ENCODE measurements at regions not wholly inside any gene's neighbourhood (a gene's known extent, or its start where the extent isn't known, plus 50 kb on each side); places are given as distances from the start of the nearest gene placed in this dataset.
"Not testable (repeated sequence)": the region's sequence is repeated elsewhere in the genome, so short reads cannot be mapped to it uniquely, and the experiment has no call there.

DNA sequence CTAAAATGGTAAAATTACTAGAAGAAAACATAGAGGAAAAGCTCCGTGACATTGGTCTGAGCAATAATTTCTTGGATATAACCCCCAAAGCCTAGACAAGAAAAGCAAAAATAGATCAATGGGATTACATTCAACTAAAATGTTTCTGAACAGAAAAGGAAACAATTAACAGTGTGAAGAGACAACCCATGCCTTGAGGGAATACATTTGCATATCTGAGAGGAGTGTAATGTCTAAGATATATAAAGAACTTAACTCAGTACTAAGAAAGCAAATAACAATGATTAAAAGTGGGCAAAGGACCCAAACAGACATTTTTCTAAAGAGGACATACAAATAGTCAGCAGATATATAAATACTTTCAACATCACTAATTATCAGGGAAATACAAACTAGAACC, 206.2 kb downstream of the VAPA start:
- no peak for DNase-seq (ENCODE audit: low spot score)

GRCh38 chr18:10120622-10121021, 206.8 kb downstream of the VAPA start:
- no peak for DNase-seq (ENCODE audit: low spot score)

DNA sequence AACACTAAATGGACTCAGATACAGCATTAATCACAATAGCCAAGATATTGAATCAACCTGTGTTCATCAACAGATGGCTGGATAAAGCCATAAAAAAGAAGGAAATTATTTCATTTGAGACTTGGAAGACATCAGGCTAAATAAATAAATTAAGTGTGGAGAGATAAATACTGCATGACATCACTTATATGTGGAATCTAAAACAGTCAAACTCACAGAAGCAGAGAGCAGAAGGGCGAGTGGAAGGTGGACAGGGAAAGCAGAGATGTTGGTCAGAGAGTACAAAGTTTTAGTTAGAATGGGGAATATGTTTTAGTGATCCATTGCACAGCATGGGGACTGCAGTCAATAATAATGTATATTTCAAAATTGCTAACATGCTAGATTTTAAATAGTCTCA, 207.2 kb downstream of the VAPA start:
- no peak for DNase-seq (ENCODE audit: low spot score)

GRCh38 chr18:10121786-10122515, 208.1 kb downstream of the VAPA start:
- DNase-seq (ENCODE audit: low spot score), result peak; percentile 17

- DNase-seq (ENCODE audit: low spot score), result no peak
Measured at GRCh38 chr18:10122988-10123950, 209.5 kb downstream of the VAPA start.

GRCh38 chr18:10124071-10124470, 210.3 kb downstream of the VAPA start:
- no peak for DNase-seq (ENCODE audit: low spot score)

GRCh38 chr18:10124557-10124956, 210.7 kb downstream of the VAPA start:
- no peak for DNase-seq (ENCODE audit: low spot score)

GRCh38 chr18:10124967-10125366, 211.2 kb downstream of the VAPA start:
- DNase-seq (ENCODE audit: low spot score), result no peak

- no peak for DNase-seq (ENCODE audit: low spot score)
Measured at GRCh38 chr18:10127729-10128128, 213.9 kb downstream of the VAPA start.

DNA sequence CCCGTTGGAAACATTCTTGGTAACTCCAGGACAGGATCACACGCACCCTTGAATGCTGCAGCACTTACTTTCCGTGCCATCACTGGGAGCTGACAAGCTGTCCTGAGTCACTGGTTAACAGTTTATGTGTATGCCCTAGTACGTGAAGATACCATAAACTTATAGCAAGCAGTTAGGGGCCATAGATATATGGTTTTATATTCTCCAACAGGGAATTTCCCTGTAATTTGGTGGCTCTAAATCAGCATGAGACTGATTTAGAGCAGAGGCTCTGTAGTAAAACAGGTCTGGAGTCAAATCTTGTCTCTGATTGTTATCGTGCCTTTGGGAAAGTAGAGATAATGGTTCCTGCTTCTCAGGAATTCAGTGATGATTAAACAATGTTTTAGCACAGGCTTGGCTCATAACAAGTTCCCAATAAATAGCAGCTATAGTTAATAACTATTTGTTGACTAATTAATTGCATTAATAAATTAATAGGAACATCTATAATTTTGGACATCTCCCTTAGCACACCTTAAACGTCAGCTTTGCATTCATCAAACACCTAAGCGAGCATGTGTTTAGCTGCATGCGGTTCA, 215.2 kb downstream of the VAPA start:
- DNase-seq (ENCODE audit: low spot score), result no peak

- no peak for DNase-seq (ENCODE audit: low spot score)
Measured at GRCh38 chr18:10130606-10131005, 216.8 kb downstream of the VAPA start.

- no peak for DNase-seq (ENCODE audit: low spot score)
Measured at GRCh38 chr18:10131081-10131459, 217.3 kb downstream of the VAPA start.

DNA sequence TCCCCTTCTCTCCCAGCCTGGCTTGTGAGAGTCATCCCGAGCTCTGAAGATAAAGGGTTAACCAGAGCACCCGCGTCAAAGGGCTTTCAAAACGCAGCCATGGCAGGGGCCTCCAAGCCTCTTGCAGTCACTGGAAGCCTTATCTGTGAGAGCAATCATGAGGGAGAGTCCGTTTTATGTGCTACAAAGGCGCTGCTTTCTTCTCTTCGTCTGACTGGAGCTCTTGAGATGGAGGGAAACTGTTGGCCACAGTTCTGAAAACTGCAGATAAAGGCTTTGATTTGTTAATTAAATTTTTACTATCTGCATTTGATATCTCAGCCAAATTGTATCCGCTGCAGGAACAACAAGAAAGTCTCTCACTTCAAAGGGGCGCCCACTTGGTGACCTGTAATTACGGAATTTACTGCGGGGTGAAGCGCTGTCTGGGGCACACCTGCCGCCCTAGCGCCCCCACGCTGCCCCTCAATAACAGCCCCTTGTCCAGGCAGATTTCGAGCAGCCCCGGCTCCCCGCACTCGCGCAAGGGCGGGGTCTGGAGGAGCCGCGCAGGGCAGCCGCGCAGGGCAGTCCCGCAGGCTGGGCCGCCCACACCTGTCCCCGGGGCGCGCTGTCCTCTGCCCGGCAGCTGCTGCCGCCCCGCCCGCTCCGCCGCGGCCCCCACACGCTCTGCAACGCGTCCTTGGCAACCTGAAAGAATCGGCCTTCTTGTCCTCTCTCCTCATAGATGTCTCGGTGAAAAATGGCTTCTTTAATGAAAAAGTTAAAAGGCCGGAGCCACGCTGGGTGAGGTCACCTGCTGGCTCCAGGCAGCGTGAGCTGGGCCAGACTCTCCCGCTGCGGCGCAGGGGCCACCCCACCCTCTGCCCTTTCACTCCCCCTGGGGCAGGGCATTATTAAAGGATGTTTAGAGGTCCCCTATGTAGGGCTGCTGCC, 217.9 kb downstream of the VAPA start:
- no peak for DNase-seq (ENCODE audit: low spot score)

DNA sequence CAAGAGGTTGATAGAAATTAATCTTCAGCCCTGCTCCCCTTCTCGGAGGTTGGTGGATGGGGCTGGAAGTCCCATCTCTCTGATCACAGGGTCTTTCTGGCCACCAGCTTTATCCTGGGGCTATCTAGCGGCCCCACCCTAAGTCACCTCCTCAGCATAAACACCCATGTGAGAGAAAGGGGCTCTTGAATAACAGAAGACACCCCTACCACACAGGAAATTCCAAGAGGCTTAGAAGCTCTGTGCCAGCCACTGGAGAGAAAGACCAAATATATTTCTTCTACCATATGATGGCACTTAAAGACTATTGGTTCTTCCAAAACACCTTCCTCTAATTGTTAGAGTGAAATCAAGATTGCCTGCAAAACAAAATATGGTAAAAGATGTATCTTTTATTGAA, 219.7 kb downstream of the VAPA start:
- DNase-seq (ENCODE audit: low spot score), result no peak

DNA sequence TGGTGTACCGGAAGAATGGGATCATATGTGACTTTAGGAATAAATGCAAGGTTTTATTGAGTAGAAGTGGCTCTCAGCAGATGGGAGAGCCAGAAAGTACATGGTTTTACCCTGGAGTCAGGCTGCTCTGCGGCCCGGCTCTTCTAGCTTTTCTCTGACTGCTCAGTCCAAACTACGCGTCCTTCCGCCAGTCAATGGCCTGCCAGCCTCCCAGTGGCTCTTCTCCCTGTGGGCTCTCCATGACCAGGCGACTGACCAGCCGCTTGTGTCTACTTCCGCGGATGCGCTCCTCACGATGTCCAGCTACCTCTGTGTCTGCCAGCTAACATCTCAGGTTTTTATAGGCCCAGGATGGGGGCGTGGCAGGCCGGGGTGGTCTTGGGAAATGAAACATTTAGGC, 220.4 kb downstream of the VAPA start:
- no peak for DNase-seq (ENCODE audit: low spot score)

DNA sequence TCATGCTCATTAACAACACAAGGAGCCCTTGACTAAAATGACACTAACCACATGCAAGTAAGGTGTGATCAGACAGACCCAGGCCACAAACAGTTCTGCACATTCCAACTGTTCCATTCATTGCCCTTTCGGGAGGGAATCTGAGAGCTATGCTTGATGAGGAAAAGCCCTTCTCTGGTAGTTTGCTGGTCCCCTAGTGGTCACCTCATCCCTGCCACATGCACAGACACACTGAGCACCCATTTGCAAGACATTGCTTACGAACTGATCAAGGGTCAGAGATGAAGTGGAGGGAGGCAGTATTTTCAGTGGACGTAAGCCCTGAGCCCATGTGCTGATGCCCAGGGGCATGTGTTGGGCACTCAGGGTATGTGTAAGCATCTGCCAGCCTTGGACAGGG, 220.9 kb downstream of the VAPA start:
- not testable (repeated sequence) for DNase-seq (ENCODE audit: low spot score)

DNA sequence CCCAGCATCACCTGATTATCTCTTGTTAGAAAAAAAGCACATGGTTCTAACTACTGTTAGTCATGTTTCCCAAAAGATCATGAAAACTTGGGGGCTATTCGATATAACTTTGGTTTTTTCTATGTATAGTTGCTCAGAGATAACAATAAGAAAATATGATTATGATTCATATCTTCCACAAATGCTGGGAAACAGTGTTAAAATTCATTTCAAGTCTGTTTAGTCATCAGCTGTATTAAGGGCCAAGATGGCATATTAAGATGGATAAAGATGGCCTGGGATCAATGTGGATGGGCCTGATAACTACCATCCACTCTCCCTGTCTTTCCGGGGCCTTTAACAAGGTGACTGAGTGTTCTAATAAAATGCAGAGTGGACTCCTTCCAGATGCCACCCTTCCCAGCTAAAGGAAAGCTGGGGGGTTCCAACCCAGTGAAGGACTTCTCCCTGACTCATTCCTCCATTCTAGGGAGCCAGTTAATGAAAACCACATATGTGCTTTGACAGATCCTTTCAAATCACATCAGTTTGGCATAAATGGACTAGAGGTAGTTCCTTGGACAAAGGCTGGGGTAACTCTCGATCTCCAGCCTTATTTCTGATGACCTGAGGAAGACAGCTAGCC, 221.6 kb downstream of the VAPA start:
- no peak for DNase-seq (ENCODE audit: low spot score)

DNA sequence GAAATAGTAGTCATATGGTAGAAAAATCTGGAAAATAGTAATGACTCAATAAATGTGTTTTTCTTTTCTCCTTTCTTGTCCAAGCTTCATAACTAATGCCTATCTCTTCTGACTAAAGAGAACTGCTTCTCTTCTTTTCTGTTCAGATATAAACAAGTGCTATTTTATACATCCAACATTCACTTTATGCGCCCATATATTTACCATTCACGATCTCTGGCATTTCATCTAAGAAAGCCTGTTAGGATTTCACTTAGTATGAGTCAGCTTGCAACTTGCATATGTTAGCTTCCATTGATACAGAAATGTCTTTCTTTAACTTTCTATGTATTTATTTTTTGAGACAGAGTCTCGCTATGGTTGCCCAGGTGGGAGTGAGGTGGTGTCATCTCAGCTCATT, 224.9 kb downstream of the VAPA start:
- DNase-seq (ENCODE audit: low spot score), result no peak

- no peak for DNase-seq (ENCODE audit: low spot score)
Measured at GRCh38 chr18:10139783-10140410, 226.1 kb downstream of the VAPA start.

DNA sequence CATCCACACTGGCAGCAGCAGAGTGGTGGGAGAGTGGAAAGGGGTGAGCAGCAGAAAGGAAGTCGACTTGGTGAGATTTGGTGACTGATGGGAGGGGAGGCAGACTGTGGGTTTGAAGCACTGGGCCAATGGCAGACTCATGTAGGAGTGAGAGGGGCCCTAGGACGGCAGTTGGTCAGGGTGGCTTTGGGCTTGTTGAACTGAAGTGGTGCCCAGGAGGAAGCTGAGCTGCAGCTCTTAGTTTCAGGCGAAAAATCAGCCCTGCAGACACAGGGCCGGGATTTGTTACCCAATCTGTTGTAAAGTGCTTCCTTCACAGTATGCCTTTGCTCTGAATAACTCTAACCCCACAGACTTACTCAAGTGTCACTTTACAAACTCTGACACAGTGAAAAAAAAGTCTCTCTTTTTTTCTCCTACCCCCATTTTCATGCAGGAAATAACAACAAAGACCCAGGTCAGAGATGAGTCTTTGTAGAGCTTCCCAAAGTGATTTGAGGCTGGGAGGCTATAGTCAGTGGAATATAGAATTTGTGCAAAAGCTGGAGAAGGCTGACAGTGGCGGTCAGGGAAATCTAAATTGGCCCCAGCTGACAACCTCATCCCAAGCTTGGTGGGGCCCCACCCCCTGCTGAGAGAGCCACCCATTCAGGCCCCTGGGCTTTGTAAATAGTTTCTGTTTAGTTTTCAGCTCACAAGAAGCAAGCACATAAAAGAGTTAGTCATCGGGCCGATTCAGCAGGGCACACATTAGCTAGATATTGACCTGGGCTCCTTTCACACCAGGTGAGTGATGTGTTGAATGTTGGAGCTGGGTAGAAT, 226.9 kb downstream of the VAPA start:
- DNase-seq (ENCODE audit: low spot score), result no peak
